ENCODE measurements at regions not wholly inside any gene's neighbourhood (a gene's known extent, or its start where the extent isn't known, plus 50 kb on each side); places are given as distances from the start of the nearest gene placed in this dataset.

DNA sequence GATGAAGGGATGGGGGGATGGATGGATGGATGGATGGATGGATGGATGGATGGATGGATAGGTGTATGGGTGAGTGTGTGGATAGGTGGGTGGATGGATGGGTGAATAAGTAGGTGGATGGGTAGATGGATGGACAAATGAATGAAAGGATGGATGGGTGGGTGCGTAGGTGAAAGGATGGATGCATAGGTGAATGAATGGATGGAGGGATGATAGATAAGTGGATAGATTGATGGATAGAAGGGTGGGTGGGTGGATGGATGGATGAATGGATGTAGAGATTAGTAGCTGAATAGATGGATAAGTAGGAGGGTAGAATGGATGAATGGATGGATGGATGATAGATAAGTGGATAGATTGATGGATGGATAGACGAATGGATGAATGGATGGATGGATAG is 152.7 kb downstream of the MN1 start:
- TF ChIP-seq POLR2A (IDR thresholded peaks at IDR 0.05) = no peak
- TF ChIP-seq EP300 (IDR thresholded peaks at IDR 0.05) = no peak
- TF ChIP-seq, protein P1, sequence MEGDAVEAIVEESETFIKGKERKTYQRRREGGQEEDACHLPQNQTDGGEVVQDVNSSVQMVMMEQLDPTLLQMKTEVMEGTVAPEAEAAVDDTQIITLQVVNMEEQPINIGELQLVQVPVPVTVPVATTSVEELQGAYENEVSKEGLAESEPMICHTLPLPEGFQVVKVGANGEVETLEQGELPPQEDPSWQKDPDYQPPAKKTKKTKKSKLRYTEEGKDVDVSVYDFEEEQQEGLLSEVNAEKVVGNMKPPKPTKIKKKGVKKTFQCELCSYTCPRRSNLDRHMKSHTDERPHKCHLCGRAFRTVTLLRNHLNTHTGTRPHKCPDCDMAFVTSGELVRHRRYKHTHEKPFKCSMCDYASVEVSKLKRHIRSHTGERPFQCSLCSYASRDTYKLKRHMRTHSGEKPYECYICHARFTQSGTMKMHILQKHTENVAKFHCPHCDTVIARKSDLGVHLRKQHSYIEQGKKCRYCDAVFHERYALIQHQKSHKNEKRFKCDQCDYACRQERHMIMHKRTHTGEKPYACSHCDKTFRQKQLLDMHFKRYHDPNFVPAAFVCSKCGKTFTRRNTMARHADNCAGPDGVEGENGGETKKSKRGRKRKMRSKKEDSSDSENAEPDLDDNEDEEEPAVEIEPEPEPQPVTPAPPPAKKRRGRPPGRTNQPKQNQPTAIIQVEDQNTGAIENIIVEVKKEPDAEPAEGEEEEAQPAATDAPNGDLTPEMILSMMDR (IDR thresholded peaks at IDR 0.05) = no peak
